HepG2 (cell line): ENCODE measurements at regions not wholly inside any gene's neighbourhood (a gene's known extent, or its start where the extent isn't known, plus 50 kb on each side); places are given as distances from the start of the nearest gene placed in this dataset.

Source experiments
- E2F5 ChIP-seq: sonication (generic); formaldehyde crosslinking; conservative IDR thresholded peaks from 2 replicates; pipeline ENCODE4 v1.4.0; 2020; ENCODE audit warnings: missing genetic modification reagents
- TFE3 ChIP-seq: IDR thresholded peaks from 2 replicates; pipeline ENCODE4 v1.6.1; 2016
- ZBTB34 ChIP-seq: sonication (generic); formaldehyde crosslinking; IDR thresholded peaks from 2 replicates; pipeline ENCODE4 v1.8.0; 2022; ENCODE audit warnings: mild to moderate bottlenecking, missing genetic modification reagents
- ZFP62 ChIP-seq: sonication (generic); formaldehyde crosslinking; IDR thresholded peaks from 2 replicates; pipeline ENCODE4 v1.4.0; 2020; ENCODE audit warnings: missing genetic modification reagents
- ZNF142 ChIP-seq: sonication (generic); formaldehyde crosslinking; IDR thresholded peaks from 2 replicates; pipeline ENCODE4 v1.4.0; 2020; ENCODE audit warnings: missing genetic modification reagents
- ZNF335 ChIP-seq: sonication (generic); formaldehyde crosslinking; IDR thresholded peaks from 2 replicates; pipeline ENCODE4 v1.4.0; 2020; ENCODE audit warnings: missing genetic modification reagents
- ZNF343 ChIP-seq: sonication (generic); formaldehyde crosslinking; IDR thresholded peaks from 2 replicates; pipeline ENCODE4 v1.4.0; 2020; ENCODE audit warnings: mild to moderate bottlenecking, missing genetic modification reagents
- ZNF446 ChIP-seq: sonication (generic); formaldehyde crosslinking; IDR thresholded peaks from 2 replicates; pipeline ENCODE4 v1.5.0; 2020; ENCODE audit warnings: mild to moderate bottlenecking, missing genetic modification reagents
- ZNF451 ChIP-seq: sonication (generic); formaldehyde crosslinking; IDR thresholded peaks from 2 replicates; pipeline ENCODE4 v1.5.0; 2020; ENCODE audit warnings: mild to moderate bottlenecking, missing genetic modification reagents
- ZNF563 ChIP-seq: sonication (generic); formaldehyde crosslinking; IDR thresholded peaks from 2 replicates; pipeline ENCODE4 v1.8.0; 2022; ENCODE audit warnings: mild to moderate bottlenecking, moderate library complexity, missing genetic modification reagents
- ZNF619 ChIP-seq: sonication (generic); formaldehyde crosslinking; IDR thresholded peaks from 2 replicates; pipeline ENCODE4 v1.4.0; 2020; ENCODE audit warnings: mild to moderate bottlenecking, missing genetic modification reagents
- ZNF773 ChIP-seq: sonication (generic); formaldehyde crosslinking; IDR thresholded peaks from 2 replicates; pipeline ENCODE4 v1.4.0; 2020; ENCODE audit warnings: missing genetic modification reagents, borderline replicate concordance

- TF ChIP-seq TFE3 (CRISPR knock-in tag) (no peak), ZNF563 (CRISPR knock-in tag) (no peak), ZFP62 (no peak), ZNF142 (CRISPR knock-in tag) (no peak), ZNF619 (CRISPR knock-in tag) (no peak), ZNF773 (CRISPR knock-in tag) (no peak), ZNF446 (CRISPR knock-in tag) (no peak), ZNF343 (CRISPR knock-in tag) (no peak), E2F5 (no peak), ZNF451 (CRISPR knock-in tag) (no peak), ZNF335 (CRISPR knock-in tag) (no peak), ZBTB34 (CRISPR knock-in tag) (no peak)
Observed at GRCh38 chr10:3619241-3619640, 165.8 kb downstream of the KLF6 start (continued).
